ENCODE measurements at regions not wholly inside any gene's neighbourhood (a gene's known extent, or its start where the extent isn't known, plus 50 kb on each side); places are given as distances from the start of the nearest gene placed in this dataset.

- ATAC-seq (ENCODE audit: insufficient number of reproducible peaks, low FRiP score, low read depth) (no peak), DNase-seq (ENCODE audit: low spot score) (no peak)
- no peaks in the 10 kb centered on the region for H3K36me3 ChIP-seq
- H3K4me1 ChIP-seq (ENCODE audit: control insufficient read depth in 1 of 2, low read depth in 2 of 2), result no peaks in the 10 kb centered on the region
- H3K27ac ChIP-seq, result no peak overlapping the region
- H3K9me3 ChIP-seq, result peaks cover 6% of the 10 kb centered on the region
- H3K27me3 ChIP-seq (replicated peaks; ENCODE audit: insufficient read depth), result no peaks in the 10 kb centered on the region
- H3K4me3 ChIP-seq, result no peak overlapping the region
- no peak for TF ChIP-seq CTCF (IDR thresholded peaks at IDR 0.05)
Observed at GRCh38 chr22:48835857-48836672, 991.6 kb downstream of the BRD1 start.

- Histone ChIP-seq H3K27me3 (replicated peaks; ENCODE audit: insufficient read depth) (no peaks in the 10 kb centered on the region), H3K36me3 (no peaks in the 10 kb centered on the region), H3K27ac (no peak overlapping the region), H3K9me3 (peaks cover 6% of the 10 kb centered on the region), H3K4me1 (ENCODE audit: control insufficient read depth in 1 of 2, low read depth in 2 of 2) (no peaks in the 10 kb centered on the region), H3K4me3 (no peak overlapping the region)
- DNase-seq (ENCODE audit: low spot score) (no peak), ATAC-seq (ENCODE audit: insufficient number of reproducible peaks, low FRiP score, low read depth) (no peak)
- no peak for TF ChIP-seq CTCF (IDR thresholded peaks at IDR 0.05)
Observed at GRCh38 chr22:48835364-48835763, 992.3 kb downstream of the BRD1 start.

GRCh38 chr22:48834404-48834803 lies 993.3 kb downstream of the BRD1 start:
- no peak for ATAC-seq (ENCODE audit: insufficient number of reproducible peaks, low FRiP score, low read depth)
- H3K27ac ChIP-seq, result no peak overlapping the region

GRCh38 chr22:48832592-48832991 lies 995.1 kb downstream of the BRD1 start:
- no peak for TF ChIP-seq CTCF (IDR thresholded peaks at IDR 0.05)
- peaks cover 6% of the 10 kb centered on the region for H3K9me3 ChIP-seq
- no peaks in the 10 kb centered on the region for H3K27me3 ChIP-seq (replicated peaks; ENCODE audit: insufficient read depth)
- no peak for ATAC-seq (ENCODE audit: insufficient number of reproducible peaks, low FRiP score, low read depth)
- H3K36me3 ChIP-seq, result no peaks in the 10 kb centered on the region
- DNase-seq (ENCODE audit: low spot score), result no peak
- H3K4me1 ChIP-seq (ENCODE audit: control insufficient read depth in 1 of 2, low read depth in 2 of 2), result no peaks in the 10 kb centered on the region
- no peak overlapping the region for H3K27ac ChIP-seq
- H3K4me3 ChIP-seq, result no peak overlapping the region

More at GRCh38 chr22:48834404-48834803, 993.3 kb downstream of the BRD1 start:
- no peak for DNase-seq (ENCODE audit: low spot score)
- H3K36me3 ChIP-seq, result no peaks in the 10 kb centered on the region
- no peaks in the 10 kb centered on the region for H3K4me1 ChIP-seq (ENCODE audit: control insufficient read depth in 1 of 2, low read depth in 2 of 2)
- no peak for TF ChIP-seq CTCF (IDR thresholded peaks at IDR 0.05)
- peaks cover 6% of the 10 kb centered on the region for H3K9me3 ChIP-seq
- H3K4me3 ChIP-seq, result no peak overlapping the region
- H3K27me3 ChIP-seq (replicated peaks; ENCODE audit: insufficient read depth), result no peaks in the 10 kb centered on the region

GRCh38 chr22:48829908-48830307 lies 997.8 kb downstream of the BRD1 start:
- Histone ChIP-seq H3K4me3 (no peak overlapping the region), H3K4me1 (ENCODE audit: control insufficient read depth in 1 of 2, low read depth in 2 of 2) (no peaks in the 10 kb centered on the region), H3K27me3 (replicated peaks; ENCODE audit: insufficient read depth) (no peaks in the 10 kb centered on the region), H3K27ac (no peak overlapping the region), H3K36me3 (no peaks in the 10 kb centered on the region), H3K9me3 (peaks cover 6% of the 10 kb centered on the region)
- DNase-seq (ENCODE audit: low spot score) (no peak), ATAC-seq (ENCODE audit: insufficient number of reproducible peaks, low FRiP score, low read depth) (no peak)
- TF ChIP-seq CTCF (IDR thresholded peaks at IDR 0.05), result no peak
